ENCODE measurements at regions not wholly inside any gene's neighbourhood (a gene's known extent, or its start where the extent isn't known, plus 50 kb on each side); places are given as distances from the start of the nearest gene placed in this dataset.

GRCh38 chr2:220191737-220192136 is 564.3 kb downstream of the SLC4A3 start:
- H3K9me3 ChIP-seq, result no peaks in the 10 kb centered on the region
- intact Hi-C loops (cut with DNase I), result no loop called here
- no peaks in the 10 kb centered on the region for H3K4me1 ChIP-seq
- H3K27me3 ChIP-seq, result no peaks in the 10 kb centered on the region
- H3K4me3 ChIP-seq (replicated peaks in 1 of 3), result no peak overlapping the region
- no peak for DNase-seq
- H3K27ac ChIP-seq, result no peak overlapping the region
- H3K36me3 ChIP-seq, result no peaks in the 10 kb centered on the region
- WGBS, 2 donors, result 100% methylated on average over 2 to 5 of the region's 5 CpGs
- TF ChIP-seq POLR2A (IDR thresholded peaks at IDR 0.05) (no peak), CTCF (IDR thresholded peaks at IDR 0.05) (no peak)

DNA sequence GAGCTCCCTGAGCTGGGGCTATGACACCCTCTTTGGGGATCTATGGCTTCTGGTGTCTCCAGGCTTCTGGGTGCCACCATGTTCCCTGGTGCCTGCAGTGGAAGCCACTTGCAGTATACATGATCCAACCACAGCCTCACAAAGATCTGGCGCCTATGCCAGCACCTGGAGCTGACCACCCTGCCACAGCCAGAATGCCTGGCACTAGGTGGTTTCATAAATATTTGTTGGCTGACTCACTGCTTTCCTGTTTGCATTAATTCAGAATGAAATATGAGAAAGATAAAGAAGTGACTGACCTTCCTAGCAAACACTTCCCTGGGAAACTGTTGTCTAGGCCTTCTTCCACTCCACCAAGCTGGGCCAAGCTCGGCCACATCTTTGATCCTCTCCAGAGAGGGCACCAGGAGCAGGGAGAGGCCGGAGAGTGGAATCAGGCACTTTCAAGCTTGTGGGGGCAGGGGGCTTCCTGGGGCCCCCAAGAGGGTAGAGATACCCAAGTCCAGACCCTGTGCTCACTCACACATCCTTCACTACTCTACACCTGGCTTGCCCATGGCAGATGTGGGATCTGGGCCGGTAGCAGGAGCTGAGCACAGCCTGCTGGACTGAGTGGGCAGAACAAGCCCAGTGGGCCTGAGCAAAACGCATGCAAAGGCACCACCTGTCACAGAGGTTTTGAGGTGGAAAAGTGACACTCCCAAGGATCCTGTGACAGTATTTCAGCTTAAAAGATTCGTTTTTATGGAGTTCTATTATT is 565.7 kb downstream of the SLC4A3 start:
- no peaks in the 10 kb centered on the region for H3K9me3 ChIP-seq
- TF ChIP-seq POLR2A (IDR thresholded peaks at IDR 0.05) (no peak), CTCF (IDR thresholded peaks at IDR 0.05) (no peak)

GRCh38 chr2:220194630-220195584 is 567.5 kb downstream of the SLC4A3 start:
- no peaks in the 10 kb centered on the region for H3K4me1 ChIP-seq
- no peaks in the 10 kb centered on the region for H3K27me3 ChIP-seq
- intact Hi-C loops (cut with DNase I), result no loop called here
- no peaks in the 10 kb centered on the region for H3K9me3 ChIP-seq
- TF ChIP-seq CTCF (IDR thresholded peaks at IDR 0.05) (no peak), POLR2A (IDR thresholded peaks at IDR 0.05) (no peak)
- H3K36me3 ChIP-seq, result no peaks in the 10 kb centered on the region
- WGBS, 2 donors, result 90 to 91% methylated on average over 10 of the region's 10 CpGs
- DNase-seq, result no peak
- H3K27ac ChIP-seq, result no peak overlapping the region
- H3K4me3 ChIP-seq (replicated peaks in 1 of 3), result no peak overlapping the region

More for the DNA sequence above, 565.7 kb downstream of the SLC4A3 start:
- WGBS, 2 donors, result 78 to 91% methylated on average over 6 of the region's 6 CpGs
- Histone ChIP-seq H3K4me1 (no peaks in the 10 kb centered on the region), H3K36me3 (no peaks in the 10 kb centered on the region), H3K4me3 (replicated peaks in 1 of 3) (no peak overlapping the region), H3K27ac (no peak overlapping the region), H3K27me3 (no peaks in the 10 kb centered on the region)
- intact Hi-C loops (cut with DNase I), result no loop called here
- DNase-seq, result no peak

DNA sequence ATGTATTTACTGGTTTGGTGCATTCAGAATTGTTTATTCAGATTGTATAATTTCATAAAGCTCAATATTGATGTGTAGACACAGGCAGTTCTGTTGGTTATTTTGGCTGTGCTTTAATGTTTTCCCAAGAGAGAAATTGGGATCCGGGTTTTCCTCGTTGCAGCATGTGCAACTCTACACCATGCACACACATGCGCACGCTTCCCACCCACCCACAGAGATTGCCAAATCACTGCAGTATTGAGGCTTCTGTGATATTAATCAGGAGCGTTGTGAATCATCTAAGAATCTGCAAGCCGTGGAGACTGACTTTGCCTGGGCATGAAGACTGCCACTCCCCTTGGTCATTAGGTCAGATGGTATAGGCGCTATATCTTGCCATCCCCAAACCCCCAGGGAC is 571.5 kb downstream of the SLC4A3 start:
- WGBS, 2 donors, result 68 to 78% methylated on average over 7 of the region's 7 CpGs
- intact Hi-C loops (cut with DNase I), result no loop called here
- Histone ChIP-seq H3K4me1 (no peaks in the 10 kb centered on the region), H3K9me3 (no peaks in the 10 kb centered on the region), H3K36me3 (no peaks in the 10 kb centered on the region), H3K27me3 (no peaks in the 10 kb centered on the region), H3K4me3 (replicated peaks in 1 of 3) (no peak overlapping the region), H3K27ac (no peak overlapping the region)
- DNase-seq, result no peak
- no peak for TF ChIP-seq POLR2A (IDR thresholded peaks at IDR 0.05)
- TF ChIP-seq CTCF (IDR thresholded peaks at IDR 0.05), result no peak

DNA sequence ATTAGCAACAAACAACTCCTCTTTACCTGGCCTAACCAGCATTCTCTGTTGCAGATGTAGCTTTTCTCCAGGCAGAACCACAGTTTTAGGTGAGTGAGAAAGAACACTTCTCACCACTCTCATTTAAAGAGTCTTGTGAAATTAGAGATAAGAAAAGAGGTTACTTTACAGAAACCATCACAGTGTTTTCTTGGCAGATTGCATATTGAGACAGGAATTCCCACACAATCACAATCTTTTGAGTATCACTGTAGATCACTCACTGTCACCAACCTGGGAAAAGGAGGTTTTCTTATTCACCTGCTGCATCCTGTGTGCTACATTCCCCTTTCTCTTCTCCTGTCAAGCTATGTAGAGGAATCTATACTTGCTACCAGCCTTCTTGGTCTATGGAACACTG is 574.6 kb downstream of the SLC4A3 start:
- Histone ChIP-seq H3K4me3 (replicated peaks in 1 of 3) (no peak overlapping the region), H3K4me1 (no peaks in the 10 kb centered on the region), H3K36me3 (no peaks in the 10 kb centered on the region), H3K9me3 (no peaks in the 10 kb centered on the region), H3K27me3 (no peaks in the 10 kb centered on the region), H3K27ac (no peak overlapping the region)
- TF ChIP-seq POLR2A (IDR thresholded peaks at IDR 0.05), result no peak
- no peak for TF ChIP-seq CTCF (IDR thresholded peaks at IDR 0.05)
- DNase-seq, result no peak
- intact Hi-C loops (cut with DNase I), result no loop called here

Data from thyroid gland (tissue), 4 donors.